Thymus (tissue), 11 donors: ENCODE measurements at regions not wholly inside any gene's neighbourhood (a gene's known extent, or its start where the extent isn't known, plus 50 kb on each side); places are given as distances from the start of the nearest gene placed in this dataset.

Source experiments
- DNase-seq, 9 donors: peaks; one replicate each; pipeline ENCODE4 v3.0.0-alpha.2; 2013; ENCODE audit warnings: low spot score in 9 of 9, low read depth in 6 of 9, missing footprints in 1 of 9
- H3K27ac ChIP-seq, 2 donors: one replicate each; pipeline ENCODE4 v1.5.1; 2013; ENCODE audit warnings: control low read depth in 1 of 2, low read depth in 1 of 2, low read length in 1 of 2, mild to moderate bottlenecking in 1 of 2, moderate library complexity in 1 of 2
- H3K27me3 ChIP-seq, 2 donors: one replicate each; pipeline ENCODE4 v1.5.1; 2013; ENCODE audit warnings: low read length in 1 of 2; ENCODE audit not compliant: control insufficient read depth in 2 of 2, insufficient read depth in 1 of 2
- H3K36me3 ChIP-seq, 2 donors: one replicate each; pipeline ENCODE4 v1.5.1; 2013; ENCODE audit warnings: low read length in 1 of 2, mild to moderate bottlenecking in 1 of 2, moderate library complexity in 1 of 2; ENCODE audit not compliant: control insufficient read depth in 2 of 2, insufficient read depth in 2 of 2
- H3K4me1 ChIP-seq, 2 donors: one replicate each; pipeline ENCODE4 v1.5.1; 2013; ENCODE audit warnings: low read length in 2 of 2; ENCODE audit not compliant: control insufficient read depth in 2 of 2, insufficient read depth in 2 of 2
- H3K4me3 ChIP-seq, 2 donors: one replicate each; pipeline ENCODE4 v1.5.1; 2013; ENCODE audit warnings: low read length in 2 of 2, control low read depth in 1 of 2, mild to moderate bottlenecking in 1 of 2
- H3K9me3 ChIP-seq, 2 donors: one replicate each; pipeline ENCODE4 v1.5.1; 2013; ENCODE audit warnings: low read length in 1 of 2, mild to moderate bottlenecking in 1 of 2; ENCODE audit not compliant: control insufficient read depth in 2 of 2, insufficient read depth in 1 of 2
- WGBS: extraction: QIAGEN DNeasy Blood & Tissue Kit; methylation state at CpG from one replicate; pipeline ENCODE4 v1.1.7; 2013; 5-methylcytosine and 5-hydroxymethylcytosine counted together
- donor health status: healthy.

DNA sequence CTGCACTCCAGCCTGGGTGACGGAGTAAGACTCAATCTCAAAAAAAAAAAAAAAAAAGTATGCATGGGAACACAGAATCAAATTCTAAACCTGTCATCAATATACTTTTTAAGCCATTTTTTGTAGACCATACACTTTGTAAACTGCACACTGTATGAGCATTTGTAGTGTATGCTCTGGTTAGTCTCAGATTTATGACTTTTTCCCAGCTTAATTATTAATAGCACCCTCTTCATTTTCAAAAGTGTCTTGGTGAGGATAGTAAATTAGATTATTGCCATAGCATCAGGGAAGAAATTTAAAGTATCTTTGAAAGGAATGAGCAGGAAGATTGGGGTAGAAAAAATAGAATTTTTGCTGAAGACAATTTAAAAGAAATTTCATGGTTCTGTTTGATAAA is 330.8 kb upstream of the RSPO3 start:
- 93% methylated on average over 1 of the region's 1 CpG for WGBS
- Histone ChIP-seq H3K4me3 (no peak overlapping the region), H3K27me3 (no peaks in the 10 kb centered on the region), H3K9me3 (no peaks in the 10 kb centered on the region), H3K4me1 (no peaks in the 10 kb centered on the region), H3K27ac (no peak overlapping the region), H3K36me3 (no peaks in the 10 kb centered on the region)
- no peak for DNase-seq

DNA sequence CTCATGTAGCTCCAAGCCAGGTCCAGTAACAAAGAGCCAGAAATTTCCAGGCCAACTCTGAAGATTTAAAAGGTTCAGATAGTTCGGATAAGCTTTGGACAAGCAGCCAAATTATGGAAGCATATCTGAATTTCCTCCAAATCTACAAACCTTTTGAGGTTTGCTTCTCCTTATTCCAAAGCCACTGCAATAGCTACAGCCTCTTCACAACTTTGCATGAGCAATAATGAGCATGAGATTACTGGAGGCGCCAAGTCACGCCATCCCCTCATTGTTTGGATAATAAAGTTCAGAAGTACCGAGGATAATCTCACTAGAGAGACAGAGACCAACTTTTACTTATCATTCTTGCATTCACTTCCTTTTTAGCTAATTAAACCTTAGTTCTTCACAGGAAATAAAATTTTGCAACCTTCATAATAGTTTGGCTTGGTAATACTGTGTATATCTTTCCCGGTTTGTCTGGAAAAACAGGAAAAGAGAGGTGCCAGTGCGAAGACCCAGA is 329.6 kb upstream of the RSPO3 start:
- Histone ChIP-seq H3K4me1 (no peaks in the 10 kb centered on the region), H3K9me3 (no peaks in the 10 kb centered on the region), H3K4me3 (no peak overlapping the region), H3K27me3 (no peaks in the 10 kb centered on the region), H3K27ac (no peak overlapping the region), H3K36me3 (no peaks in the 10 kb centered on the region)
- WGBS: 89% methylated on average over 6 of the region's 6 CpGs
- no peak for DNase-seq

DNA sequence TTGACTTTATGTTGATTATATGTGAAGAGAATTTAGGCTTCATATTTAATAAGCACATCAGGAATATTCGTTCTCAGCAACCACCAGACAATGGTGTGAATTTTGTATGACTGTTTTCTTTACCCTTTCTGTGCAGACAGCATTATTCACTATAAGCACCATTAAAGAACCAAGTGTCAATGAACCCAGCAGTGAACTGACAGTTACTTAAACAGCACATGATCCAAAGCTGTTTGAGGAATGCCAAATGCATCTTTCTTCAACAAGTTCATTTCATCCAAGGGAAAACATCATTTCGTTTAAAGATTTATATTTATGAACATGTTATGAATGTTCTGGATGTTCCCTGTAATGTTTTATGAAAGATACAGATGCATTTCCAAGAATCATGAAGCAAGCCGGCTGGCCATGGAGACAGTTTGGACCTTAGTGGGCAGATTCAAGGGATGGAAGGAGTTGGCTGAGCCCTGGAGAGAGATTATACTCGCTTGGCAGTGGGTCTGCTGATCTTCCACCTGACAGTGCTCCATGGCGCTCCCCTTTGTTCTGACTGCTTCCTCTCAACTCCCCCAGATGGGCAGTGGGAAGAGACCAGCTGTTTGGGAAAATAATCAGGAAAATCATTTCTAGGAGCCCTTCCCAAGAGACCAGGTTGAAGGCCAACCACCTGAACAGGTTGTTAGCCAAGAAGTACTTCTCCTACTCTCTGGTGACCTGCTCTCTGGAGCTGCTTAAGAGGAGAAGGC is 326.0 kb upstream of the RSPO3 start:
- no peak for DNase-seq
- H3K9me3 ChIP-seq: no peaks in the 10 kb centered on the region
- no peaks in the 10 kb centered on the region for H3K4me1 ChIP-seq
- H3K36me3 ChIP-seq: no peaks in the 10 kb centered on the region
- WGBS: 94% methylated on average over 5 of the region's 5 CpGs
- no peak overlapping the region for H3K27ac ChIP-seq
- H3K27me3 ChIP-seq: no peaks in the 10 kb centered on the region
- H3K4me3 ChIP-seq: no peak overlapping the region

- no peaks in the 10 kb centered on the region for H3K9me3 ChIP-seq
- no peaks in the 10 kb centered on the region for H3K4me1 ChIP-seq
- no peaks in the 10 kb centered on the region for H3K36me3 ChIP-seq
- no peak overlapping the region for H3K4me3 ChIP-seq
- H3K27me3 ChIP-seq: no peaks in the 10 kb centered on the region
- no peak for DNase-seq
- no peak overlapping the region for H3K27ac ChIP-seq
These were observed 323.3 kb upstream of the RSPO3 start for GRCh38 chr6:126795161-126795560.

DNA sequence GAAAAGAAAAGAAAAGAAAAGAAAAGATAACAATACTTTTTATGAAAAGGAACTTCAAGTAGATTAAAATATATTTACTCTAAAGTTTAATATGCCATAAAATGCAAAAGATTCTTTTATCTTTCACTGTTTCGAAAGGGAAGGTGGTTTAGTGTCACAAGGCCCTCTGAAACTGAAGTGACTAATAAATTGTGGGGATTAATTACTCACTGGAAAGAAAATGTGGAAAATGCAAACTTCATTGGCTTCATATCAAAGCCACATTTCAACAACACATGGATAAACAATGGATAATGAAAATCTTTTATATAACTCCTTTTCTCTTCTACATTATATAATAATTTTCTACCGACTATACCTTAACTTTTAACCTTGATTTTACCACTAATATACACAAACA is 320.5 kb upstream of the RSPO3 start:
- no peaks in the 10 kb centered on the region for H3K27me3 ChIP-seq
- no peak overlapping the region for H3K4me3 ChIP-seq
- 96% methylated on average over 2 of the region's 2 CpGs for WGBS
- no peaks in the 10 kb centered on the region for H3K9me3 ChIP-seq
- no peak overlapping the region for H3K27ac ChIP-seq
- no peaks in the 10 kb centered on the region for H3K4me1 ChIP-seq
- no peak for DNase-seq
- H3K36me3 ChIP-seq: no peaks in the 10 kb centered on the region

DNA sequence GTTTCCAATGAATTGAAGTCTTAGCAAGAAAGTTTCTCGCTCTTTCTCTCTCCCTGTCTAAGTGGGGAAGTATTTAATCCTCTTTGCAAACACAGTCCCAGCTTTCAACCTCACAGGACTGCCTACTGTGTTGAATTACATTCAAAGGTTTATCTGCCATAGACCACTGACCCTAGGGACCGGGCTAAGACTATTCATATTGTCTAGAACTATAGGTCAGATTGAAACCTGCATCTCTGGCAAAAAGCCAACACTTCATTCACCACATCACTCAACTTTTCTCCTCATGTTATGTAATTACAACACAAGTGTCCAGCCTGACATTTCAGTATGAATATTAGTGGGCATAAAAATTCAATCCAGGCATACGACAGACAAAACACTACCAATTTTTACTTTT is 314.7 kb upstream of the RSPO3 start:
- Histone ChIP-seq H3K36me3 (no peaks in the 10 kb centered on the region), H3K4me3 (no peak overlapping the region), H3K4me1 (no peaks in the 10 kb centered on the region), H3K27me3 (no peaks in the 10 kb centered on the region), H3K27ac (no peak overlapping the region), H3K9me3 (no peaks in the 10 kb centered on the region)
- DNase-seq: no peak
- 82% methylated on average over 3 of the region's 3 CpGs for WGBS

DNA sequence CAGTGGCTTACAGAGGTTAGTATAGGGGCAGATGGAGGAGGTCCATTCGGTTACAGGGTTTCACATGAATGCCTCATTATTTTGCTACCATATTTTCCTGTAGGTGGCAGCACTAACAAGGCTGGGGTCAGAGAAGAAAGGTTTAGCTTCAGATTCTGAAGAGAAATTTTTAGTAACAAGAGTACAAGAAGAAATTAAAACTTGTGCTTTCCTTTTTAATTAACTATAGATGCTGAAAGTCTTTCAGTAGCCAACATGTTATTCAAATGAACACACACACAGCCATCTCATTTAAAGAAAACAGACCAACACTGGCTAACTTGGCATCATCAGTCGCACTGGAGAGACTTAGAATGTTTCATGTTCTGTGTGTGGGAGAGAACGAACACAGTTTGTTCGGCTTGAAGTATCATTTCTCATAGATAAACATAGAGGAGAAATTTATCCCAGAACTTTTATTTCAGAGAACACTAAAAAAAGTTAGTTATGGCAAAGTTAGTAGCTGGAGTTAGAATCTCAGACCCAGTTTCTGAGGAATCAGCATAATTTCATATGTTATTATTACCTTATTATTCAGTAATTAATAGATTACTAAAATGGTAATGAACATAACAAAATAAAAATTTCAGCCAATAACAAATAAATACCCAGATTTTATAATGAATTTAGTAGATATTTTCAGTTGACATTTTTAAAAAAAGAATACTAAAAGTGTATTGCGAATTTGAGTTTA is 314.0 kb upstream of the RSPO3 start:
- WGBS: 77% methylated on average over 5 of the region's 5 CpGs
- Histone ChIP-seq H3K27ac (no peak overlapping the region), H3K36me3 (no peaks in the 10 kb centered on the region), H3K4me3 (no peak overlapping the region), H3K4me1 (no peaks in the 10 kb centered on the region), H3K27me3 (no peaks in the 10 kb centered on the region), H3K9me3 (no peaks in the 10 kb centered on the region)
- peak in 4 of 9 donors; percentile 3 to 17 (median 6) for DNase-seq

GRCh38 chr6:126805861-126806260 is 312.6 kb upstream of the RSPO3 start:
- WGBS: 85% methylated on average over 1 of the region's 1 CpG

DNA sequence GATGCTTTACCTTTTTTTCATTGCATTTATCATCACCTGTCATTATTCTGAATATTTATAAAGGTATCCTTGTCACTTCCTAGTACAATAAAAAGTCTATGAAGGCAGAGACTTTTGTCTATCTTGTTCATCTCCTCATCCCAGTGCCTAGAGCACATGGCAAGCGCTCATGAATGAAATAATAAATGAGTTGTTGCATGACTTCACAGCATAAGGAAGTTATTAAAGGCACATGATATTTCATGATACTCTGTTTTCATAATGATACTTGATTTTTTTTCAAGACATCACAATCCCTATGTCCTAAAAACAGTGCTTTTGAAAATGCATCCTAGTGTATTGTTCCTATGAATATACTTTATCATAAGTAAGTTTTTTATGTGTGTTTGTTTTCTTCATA is 310.6 kb upstream of the RSPO3 start:
- H3K27me3 ChIP-seq: no peaks in the 10 kb centered on the region
- no peak overlapping the region for H3K4me3 ChIP-seq
- H3K9me3 ChIP-seq: no peaks in the 10 kb centered on the region
- H3K27ac ChIP-seq: no peak overlapping the region
- whole genome bisulfite sequencing: 93% methylated on average over 1 of the region's 1 CpG
- H3K36me3 ChIP-seq: no peaks in the 10 kb centered on the region
- no peak for DNase-seq
- no peaks in the 10 kb centered on the region for H3K4me1 ChIP-seq

More at GRCh38 chr6:126805861-126806260, 312.6 kb upstream of the RSPO3 start:
- Histone ChIP-seq H3K9me3 (no peaks in the 10 kb centered on the region), H3K36me3 (no peaks in the 10 kb centered on the region), H3K4me3 (no peak overlapping the region), H3K4me1 (no peaks in the 10 kb centered on the region), H3K27me3 (no peaks in the 10 kb centered on the region), H3K27ac (no peak overlapping the region)
- DNase-seq: no peak
